GM12873 (cell line): ENCODE measurements at regions not wholly inside any gene's neighbourhood (a gene's known extent, or its start where the extent isn't known, plus 50 kb on each side); places are given as distances from the start of the nearest gene placed in this dataset.

Experiments used
- TF ChIP-seq, protein P1 (sequence below): IDR thresholded peaks from 2 replicates; pipeline ENCODE4 v1.5.1; 2012; ENCODE audit warnings: low read depth, mild to moderate bottlenecking, moderate library complexity, low read length, control low read depth; ENCODE audit not compliant: insufficient read depth; ENCODE audit errors: missing control alignments

DNA sequence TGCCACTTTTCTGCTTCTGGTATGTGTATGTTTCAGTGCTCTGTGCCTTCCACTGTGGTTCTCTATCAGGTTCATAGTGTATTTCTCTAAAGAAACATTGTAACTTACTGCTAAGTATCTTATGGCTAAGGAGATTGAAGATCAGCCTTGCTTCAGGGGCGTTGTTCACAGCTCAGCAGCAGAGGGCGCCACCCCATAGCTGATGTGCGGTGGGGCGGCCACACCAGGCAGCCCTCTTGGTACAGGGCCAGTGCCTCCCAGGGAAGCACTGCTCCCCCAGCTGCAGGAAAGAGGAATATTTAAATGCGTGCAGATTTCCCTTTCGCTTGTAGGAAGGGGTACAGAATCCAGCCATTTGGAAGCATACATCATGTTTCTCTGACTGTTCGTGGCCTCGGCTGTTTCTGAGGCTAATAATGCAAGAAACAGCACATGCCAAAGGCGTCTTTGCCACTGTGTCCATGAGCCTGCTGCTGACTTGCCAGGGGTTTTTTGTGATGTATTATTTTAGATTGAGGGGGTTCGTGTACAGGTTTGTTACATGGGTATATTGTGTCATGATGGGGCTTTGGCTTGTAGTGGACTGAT, 96.7 kb downstream of the TBC1D26 start:
- TF ChIP-seq, protein P1, sequence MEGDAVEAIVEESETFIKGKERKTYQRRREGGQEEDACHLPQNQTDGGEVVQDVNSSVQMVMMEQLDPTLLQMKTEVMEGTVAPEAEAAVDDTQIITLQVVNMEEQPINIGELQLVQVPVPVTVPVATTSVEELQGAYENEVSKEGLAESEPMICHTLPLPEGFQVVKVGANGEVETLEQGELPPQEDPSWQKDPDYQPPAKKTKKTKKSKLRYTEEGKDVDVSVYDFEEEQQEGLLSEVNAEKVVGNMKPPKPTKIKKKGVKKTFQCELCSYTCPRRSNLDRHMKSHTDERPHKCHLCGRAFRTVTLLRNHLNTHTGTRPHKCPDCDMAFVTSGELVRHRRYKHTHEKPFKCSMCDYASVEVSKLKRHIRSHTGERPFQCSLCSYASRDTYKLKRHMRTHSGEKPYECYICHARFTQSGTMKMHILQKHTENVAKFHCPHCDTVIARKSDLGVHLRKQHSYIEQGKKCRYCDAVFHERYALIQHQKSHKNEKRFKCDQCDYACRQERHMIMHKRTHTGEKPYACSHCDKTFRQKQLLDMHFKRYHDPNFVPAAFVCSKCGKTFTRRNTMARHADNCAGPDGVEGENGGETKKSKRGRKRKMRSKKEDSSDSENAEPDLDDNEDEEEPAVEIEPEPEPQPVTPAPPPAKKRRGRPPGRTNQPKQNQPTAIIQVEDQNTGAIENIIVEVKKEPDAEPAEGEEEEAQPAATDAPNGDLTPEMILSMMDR, result peak; percentile 67

DNA sequence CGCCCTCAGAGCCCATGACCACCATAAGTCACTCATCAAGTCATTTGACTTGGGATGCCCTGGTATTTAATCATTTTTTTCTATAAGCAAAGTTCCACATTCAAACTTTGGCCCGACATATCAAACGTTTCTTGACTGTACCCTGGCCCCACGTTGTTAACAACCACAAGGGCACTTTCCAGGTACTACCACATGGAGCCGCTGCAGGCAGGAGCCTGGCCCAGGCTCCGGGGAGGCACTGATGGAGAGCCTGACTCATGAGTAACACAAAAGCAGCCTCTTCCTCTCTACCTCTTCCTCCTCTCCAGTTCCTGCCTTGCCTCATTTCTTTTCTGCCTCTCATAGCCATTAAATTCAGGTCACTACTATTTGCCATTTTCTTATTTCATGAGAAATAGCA, 95.9 kb upstream of the ADORA2B start:
- TF ChIP-seq, protein P1, result peak; percentile 48

DNA sequence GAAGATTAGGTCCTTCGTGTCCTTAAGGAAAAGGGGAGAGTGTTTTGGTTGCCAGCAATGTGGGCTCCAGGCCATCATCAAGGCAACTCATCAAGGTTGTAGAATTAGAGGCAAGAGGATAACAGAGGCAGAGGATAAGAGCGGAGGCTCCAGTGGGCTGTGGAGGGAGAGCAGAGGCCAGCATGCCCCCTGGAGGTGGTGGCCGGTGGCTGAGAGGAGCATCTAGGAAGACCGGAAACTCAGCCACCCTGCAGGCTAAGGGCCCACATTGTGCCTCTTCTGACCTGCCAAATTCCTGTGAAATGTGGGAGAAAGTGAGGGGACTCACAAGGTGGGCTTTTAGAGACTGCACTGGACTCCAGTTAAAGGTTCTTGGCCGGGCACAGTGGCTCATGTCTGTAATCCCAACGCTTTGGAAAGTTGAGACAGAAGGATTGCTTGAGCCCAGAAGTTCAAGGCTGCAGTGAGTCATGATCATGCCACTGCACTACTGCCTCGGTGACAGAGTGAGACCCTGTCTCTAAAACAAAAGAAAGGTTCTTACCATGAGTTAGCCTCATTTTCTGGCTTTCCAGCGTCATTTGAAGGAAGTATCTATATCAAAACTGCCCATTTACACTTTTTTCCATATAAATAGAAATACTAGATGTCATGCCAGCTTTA, 62.7 kb upstream of the ADORA2B start:
- TF ChIP-seq, protein P1, result peak; percentile 21

DNA sequence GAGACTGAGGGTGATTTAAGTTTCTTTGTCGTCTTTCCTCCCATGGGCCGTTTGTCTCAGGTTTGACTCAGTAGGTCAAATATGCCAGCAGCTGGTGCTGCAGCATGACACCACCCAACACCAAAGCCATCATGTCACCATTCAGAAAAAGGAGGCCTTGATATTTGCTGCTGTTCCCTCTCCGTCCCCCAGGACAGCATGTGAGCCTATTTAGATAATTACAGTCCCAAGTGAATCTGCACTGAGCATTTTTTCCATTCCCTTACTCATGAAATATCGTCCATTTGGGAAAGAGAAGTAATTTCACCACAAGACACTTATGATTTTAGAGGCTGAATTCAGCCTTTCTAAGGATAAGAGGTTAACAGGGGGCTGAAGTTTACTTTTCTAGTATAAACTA, 62.2 kb upstream of the ADORA2B start:
- TF ChIP-seq, protein P1, result no peak

DNA sequence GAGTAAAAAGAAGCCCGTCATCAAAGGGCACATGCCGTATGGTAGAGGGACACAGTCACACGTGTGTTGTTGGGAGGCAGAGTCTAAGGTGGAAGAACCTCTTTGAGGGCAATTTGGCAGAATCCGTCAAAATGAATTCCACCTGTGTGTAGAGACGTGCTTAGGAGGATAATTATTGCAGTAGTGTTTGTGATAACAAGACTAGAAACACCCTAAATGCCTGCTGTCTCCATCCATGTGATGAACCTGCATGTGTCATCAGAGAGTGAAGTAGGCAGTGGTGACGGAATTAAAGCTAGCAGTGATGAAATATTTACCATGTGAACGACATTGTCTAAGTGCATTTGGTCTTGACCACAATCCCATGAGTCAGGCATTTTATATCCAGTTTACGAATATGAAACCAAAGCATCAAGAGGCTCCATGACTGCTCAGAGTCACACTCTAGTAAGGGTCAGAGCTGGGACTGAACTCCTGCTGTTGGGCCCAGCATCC, 61.3 kb upstream of the ADORA2B start:
- TF ChIP-seq, protein P1, result no peak

DNA sequence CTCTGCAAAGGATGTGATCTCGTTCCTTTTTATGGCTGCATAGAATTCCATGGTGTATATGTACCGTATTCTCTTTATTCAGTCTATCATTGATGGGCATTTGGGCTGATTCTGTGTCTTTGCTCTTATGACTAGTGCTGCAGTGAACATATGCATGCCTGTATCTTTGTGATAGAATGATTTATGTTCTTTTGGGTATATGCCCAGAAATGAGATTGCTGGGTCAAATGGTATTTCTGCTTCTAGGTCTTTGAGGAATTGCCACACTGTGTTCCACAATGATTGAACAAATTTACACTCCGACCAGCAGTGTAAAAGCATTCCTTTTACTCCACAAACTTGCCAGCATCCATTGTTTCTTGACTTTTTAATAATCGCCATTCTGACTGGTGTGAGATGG, 60.2 kb upstream of the ADORA2B start:
- TF ChIP-seq, protein P1, result no peak

DNA sequence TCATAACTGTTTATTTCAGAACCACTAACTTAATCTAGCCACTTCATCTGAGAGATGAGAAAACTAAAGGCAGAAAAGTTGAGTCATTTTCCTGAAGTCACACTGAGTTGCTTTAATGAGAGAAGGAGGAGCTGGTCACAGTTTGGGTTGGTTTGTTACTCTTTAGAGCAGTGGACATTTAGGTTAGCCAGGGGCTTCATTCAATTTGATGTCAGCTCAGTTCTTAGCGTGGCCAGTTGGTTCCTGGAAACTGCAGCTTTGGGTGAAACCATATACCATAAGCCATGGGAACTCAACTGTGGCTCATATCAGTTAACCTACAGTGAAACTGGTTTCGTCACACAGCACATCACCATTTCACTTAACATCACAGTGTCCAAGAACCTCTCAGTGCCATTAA, 59.2 kb upstream of the ADORA2B start:
- TF ChIP-seq, protein P1, result no peak
